Aorta (tissue), 5 donors: ENCODE measurements at regions not wholly inside any gene's neighbourhood (a gene's known extent, or its start where the extent isn't known, plus 50 kb on each side); places are given as distances from the start of the nearest gene placed in this dataset.

Experiments used
- ATAC-seq: fragments of 200-7000 bp; cut with Tn5 transposase; one replicate; pipeline ENCODE4 v1.9.1; 2022; ENCODE audit warnings: moderate library complexity; ENCODE audit not compliant: low FRiP score
- DNase-seq, 2 donors: peaks; one replicate each; pipeline ENCODE4 v3.0.0-alpha.2; 2020
- H3K27ac ChIP-seq, 2 donors: one replicate each; pipeline ENCODE4 v1.5.1; 2013; ENCODE audit warnings: low read length in 2 of 2, mild to moderate bottlenecking in 2 of 2, moderate library complexity in 2 of 2, control low read depth in 1 of 2, inconsistent platforms in 1 of 2, low read depth in 1 of 2
- H3K27me3 ChIP-seq, 2 donors: one replicate each; pipeline ENCODE4 v1.6.1; 2013; ENCODE audit warnings: control low read depth in 1 of 2, low read length in 1 of 2, mild to moderate bottlenecking in 1 of 2, moderate library complexity in 1 of 2; ENCODE audit not compliant: insufficient read depth in 2 of 2, control insufficient read depth in 1 of 2
- H3K36me3 ChIP-seq, 2 donors: one replicate each; pipeline ENCODE4 v1.6.1; 2013; ENCODE audit warnings: control low read depth in 1 of 2, low read length in 1 of 2, mild to moderate bottlenecking in 1 of 2; ENCODE audit not compliant: insufficient read depth in 2 of 2, control insufficient read depth in 1 of 2
- H3K4me1 ChIP-seq, 2 donors: one replicate each; pipeline ENCODE4 v1.6.1; 2013; ENCODE audit warnings: low read length in 2 of 2, control low read depth in 1 of 2, mild to moderate bottlenecking in 1 of 2, moderate library complexity in 1 of 2; ENCODE audit not compliant: insufficient read depth in 2 of 2, control insufficient read depth in 1 of 2
- H3K4me3 ChIP-seq, 2 donors: one replicate each; pipeline ENCODE4 v1.5.1; 2013; ENCODE audit warnings: low read length in 2 of 2, control low read depth in 1 of 2, mild to moderate bottlenecking in 1 of 2
- H3K9me3 ChIP-seq: one replicate; pipeline ENCODE4 v1.6.1; 2013; ENCODE audit warnings: mild to moderate bottlenecking, low read length; ENCODE audit not compliant: control insufficient read depth
- WGBS, 2 donors: extraction: QIAGEN DNeasy Blood & Tissue Kit; methylation state at CpG; one replicate each; pipeline ENCODE4 v1.1.7; 2013; 5-methylcytosine and 5-hydroxymethylcytosine counted together
- intact Hi-C, 2 donors: fragments of 100-400 bp; cut with DNase I; formaldehyde crosslinking; loops; one replicate each; pipeline versions ENCODE4 v1.14.2 to v1.15.0; 2022
- donor health status: healthy with polysubstance abuse.
- donor health status: Bipolar disorder and iron deficiency.
- donor health status: DM: no; HTN: no; CAD: no.
- donor health status: DM: no; HTN: no; CAD: no.
- donor health status: DM: yes; HTN: yes; CAD: no.

GRCh38 chr14:60563113-60563512 lies 54.2 kb downstream of the SIX6 start:
- ATAC-seq (peak; percentile 78), DNase-seq (no peak)
- H3K4me3 ChIP-seq = no peak overlapping the region
- H3K4me1 ChIP-seq = peaks cover 0 to 3% of the 10 kb centered on the region in 2 donors
- WGBS, 2 donors = 1 to 2% methylated on average over 2 of the region's 2 CpGs
- H3K9me3 ChIP-seq = no peaks in the 10 kb centered on the region
- H3K27me3 ChIP-seq = no peaks in the 10 kb centered on the region
- intact Hi-C loops = loop anchor here in 1 of 2 donors (5.0 kb wide), 1 partner anchor 216 kb away; no protein-coding TSS in a partner anchor
- no peaks in the 10 kb centered on the region for H3K36me3 ChIP-seq
- H3K27ac ChIP-seq = no peak overlapping the region

- Histone ChIP-seq H3K4me3 (no peak overlapping the region), H3K27me3 (no peaks in the 10 kb centered on the region), H3K27ac (no peak overlapping the region), H3K9me3 (no peaks in the 10 kb centered on the region), H3K36me3 (no peaks in the 10 kb centered on the region), H3K4me1 (peaks cover 0 to 3% of the 10 kb centered on the region in 2 donors)
- intact Hi-C loops = no loop called here
- 22 to 26% methylated on average over 6 of the region's 6 CpGs for WGBS, 2 donors
- no peak for DNase-seq
- no peak for ATAC-seq
Observed at GRCh38 chr14:60565211-60565610, 56.3 kb downstream of the SIX6 start.

GRCh38 chr14:60566101-60566500 lies 57.2 kb downstream of the SIX6 start:
- DNase-seq (no peak), ATAC-seq (no peak)
- Histone ChIP-seq H3K36me3 (no peaks in the 10 kb centered on the region), H3K4me1 (peaks cover 0 to 3% of the 10 kb centered on the region in 2 donors), H3K4me3 (no peak overlapping the region), H3K9me3 (no peaks in the 10 kb centered on the region), H3K27me3 (no peaks in the 10 kb centered on the region), H3K27ac (no peak overlapping the region)
- WGBS, 2 donors = 86% methylated on average over 5 of the region's 5 CpGs
- intact Hi-C loops = no loop called here

GRCh38 chr14:60573943-60574495 lies 65.1 kb downstream of the SIX6 start:
- WGBS, 2 donors = 67 to 69% methylated on average over 4 of the region's 4 CpGs
- DNase-seq (no peak), ATAC-seq (no peak)
- Histone ChIP-seq H3K27me3 (no peaks in the 10 kb centered on the region), H3K36me3 (no peaks in the 10 kb centered on the region), H3K27ac (no peak overlapping the region), H3K9me3 (no peaks in the 10 kb centered on the region), H3K4me1 (no peaks in the 10 kb centered on the region), H3K4me3 (no peak overlapping the region)
- intact Hi-C loops = no loop called here

GRCh38 chr14:60575008-60575407 lies 66.1 kb downstream of the SIX6 start:
- no peak overlapping the region for H3K27ac ChIP-seq
- intact Hi-C loops = no loop called here
- no peaks in the 10 kb centered on the region for H3K36me3 ChIP-seq
- no peaks in the 10 kb centered on the region for H3K4me1 ChIP-seq
- H3K27me3 ChIP-seq = no peaks in the 10 kb centered on the region
- no peak overlapping the region for H3K4me3 ChIP-seq
- DNase-seq (no peak), ATAC-seq (no peak)
- WGBS, 2 donors = 90 to 91% methylated on average over 2 of the region's 2 CpGs
- H3K9me3 ChIP-seq = peaks cover 2% of the 10 kb centered on the region

- no peak overlapping the region for H3K4me3 ChIP-seq
- no peak for DNase-seq
- WGBS, 2 donors = 94% methylated on average over 3 of the region's 3 CpGs
- intact Hi-C loops = no loop called here
- ATAC-seq = no peak
- no peak overlapping the region for H3K27ac ChIP-seq
- H3K9me3 ChIP-seq = peaks cover 2% of the 10 kb centered on the region
- H3K27me3 ChIP-seq = no peaks in the 10 kb centered on the region
- no peaks in the 10 kb centered on the region for H3K4me1 ChIP-seq
- no peaks in the 10 kb centered on the region for H3K36me3 ChIP-seq
Observed at GRCh38 chr14:60585676-60586075, 63.6 kb downstream of the SIX1 start.

- Histone ChIP-seq H3K9me3 (no peaks in the 10 kb centered on the region), H3K4me1 (no peaks in the 10 kb centered on the region), H3K27ac (no peak overlapping the region), H3K4me3 (no peak overlapping the region), H3K27me3 (no peaks in the 10 kb centered on the region), H3K36me3 (no peaks in the 10 kb centered on the region)
- ATAC-seq (no peak), DNase-seq (no peak)
- intact Hi-C loops = no loop called here
- 99 to 100% methylated on average over 1 of the region's 1 CpG for WGBS, 2 donors
Observed at GRCh38 chr14:60589442-60589841, 59.8 kb downstream of the SIX1 start.

GRCh38 chr14:60590991-60591414 lies 58.3 kb downstream of the SIX1 start:
- no peaks in the 10 kb centered on the region for H3K36me3 ChIP-seq
- H3K27me3 ChIP-seq = no peaks in the 10 kb centered on the region
- WGBS, 2 donors = 0 to 5% methylated on average over 1 of the region's 1 CpG
- no peaks in the 10 kb centered on the region for H3K9me3 ChIP-seq
- no peak overlapping the region for H3K27ac ChIP-seq
- ATAC-seq (peak; percentile 15), DNase-seq (no peak)
- no peak overlapping the region for H3K4me3 ChIP-seq
- intact Hi-C loops = no loop called here
- H3K4me1 ChIP-seq = no peaks in the 10 kb centered on the region
